ENCODE measurements at regions not wholly inside any gene's neighbourhood (a gene's known extent, or its start where the extent isn't known, plus 50 kb on each side); places are given as distances from the start of the nearest gene placed in this dataset.
A peak's percentile ranks its signal among the peaks of the same experiment; 100 is the strongest.

GRCh38 chr13:65638572-65639168 lies 1591.5 kb downstream of the PCDH9 start:
- peak; percentile 78 for TF ChIP-seq CTCF (IDR thresholded peaks at IDR 0.05; ENCODE audit: insufficient read depth, missing control alignments)
- DNase-seq (ENCODE audit: insufficient read length, low spot score) (no peak), FAIRE-seq (peak; percentile 92)

DNA sequence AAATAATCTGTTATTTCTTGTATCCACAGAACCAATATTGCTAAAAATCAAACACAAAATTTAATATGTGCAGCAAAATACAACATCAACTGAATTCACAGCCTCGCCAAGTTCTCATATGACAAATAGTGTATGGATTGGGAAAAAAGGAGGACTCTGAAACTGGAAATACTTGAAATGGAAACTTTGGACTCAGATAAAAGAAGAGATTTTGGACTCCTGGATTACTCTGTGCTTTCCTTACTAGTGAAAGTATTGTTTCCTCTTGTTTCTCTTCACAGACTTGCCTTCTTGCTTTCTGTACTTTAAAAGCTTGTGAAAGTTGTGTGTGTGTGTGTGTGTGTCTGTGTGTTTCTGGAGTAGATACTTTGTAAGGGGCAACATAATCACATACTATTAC lies 1596.3 kb downstream of the PCDH9 start:
- DNase-seq (ENCODE audit: insufficient read length, low spot score) (no peak), FAIRE-seq (no peak)
- TF ChIP-seq CTCF (IDR thresholded peaks at IDR 0.05; ENCODE audit: insufficient read depth, missing control alignments): no peak

GRCh38 chr13:65631078-65631477 lies 1599.1 kb downstream of the PCDH9 start:
- TF ChIP-seq CTCF (IDR thresholded peaks at IDR 0.05; ENCODE audit: insufficient read depth, missing control alignments): no peak
- no peak for DNase-seq (ENCODE audit: insufficient read length, low spot score)
- no peak for FAIRE-seq

GRCh38 chr13:65629926-65630325 lies 1600.2 kb downstream of the PCDH9 start:
- DNase-seq (ENCODE audit: insufficient read length, low spot score) (no peak), FAIRE-seq (no peak)
- TF ChIP-seq CTCF (IDR thresholded peaks at IDR 0.05; ENCODE audit: insufficient read depth, missing control alignments): no peak

DNA sequence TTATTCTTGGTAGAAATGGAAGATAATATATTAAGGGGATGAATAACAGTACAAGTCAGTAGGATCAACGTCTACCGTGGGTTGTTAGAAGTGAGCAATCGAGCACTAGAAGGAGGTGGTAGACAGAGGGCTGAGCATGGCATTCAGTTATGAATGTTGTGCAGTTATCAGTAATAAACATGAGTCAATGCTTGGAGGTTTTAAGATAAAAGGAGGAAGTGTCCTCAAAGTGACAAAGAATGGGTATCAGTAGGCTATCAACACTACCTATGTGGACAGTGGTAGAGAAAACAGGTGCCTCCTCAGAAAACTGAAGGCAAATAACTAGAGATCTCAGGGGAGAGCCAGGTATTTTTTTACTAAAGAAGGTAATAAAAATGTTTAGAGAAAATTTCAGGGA lies 1607.0 kb downstream of the PCDH9 start:
- FAIRE-seq (no peak), DNase-seq (ENCODE audit: insufficient read length, low spot score) (no peak)
- no peak for TF ChIP-seq CTCF (IDR thresholded peaks at IDR 0.05; ENCODE audit: insufficient read depth, missing control alignments)

DNA sequence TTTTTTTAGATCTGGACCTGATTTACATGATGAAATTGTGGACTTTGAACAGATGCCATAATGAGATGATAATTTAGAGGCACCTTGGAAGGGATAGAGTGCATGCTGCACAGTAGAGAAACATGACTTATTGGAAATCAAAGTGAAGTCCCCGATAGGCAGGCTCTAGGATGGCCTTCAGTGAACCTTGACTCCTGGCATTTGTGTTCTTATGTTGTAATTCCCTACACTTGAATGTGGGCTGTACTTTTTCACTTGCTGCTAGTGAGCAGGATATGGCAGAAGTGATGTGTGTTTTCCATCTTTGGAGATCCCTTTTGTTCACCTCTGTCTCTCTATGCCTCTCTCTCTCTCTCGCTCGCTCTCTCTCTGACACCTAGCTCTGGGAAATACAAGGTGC lies 1614.6 kb downstream of the PCDH9 start:
- DNase-seq (ENCODE audit: insufficient read length, low spot score) (no peak), FAIRE-seq (no peak)
- no peak for TF ChIP-seq CTCF (IDR thresholded peaks at IDR 0.05; ENCODE audit: insufficient read depth, missing control alignments)

DNA sequence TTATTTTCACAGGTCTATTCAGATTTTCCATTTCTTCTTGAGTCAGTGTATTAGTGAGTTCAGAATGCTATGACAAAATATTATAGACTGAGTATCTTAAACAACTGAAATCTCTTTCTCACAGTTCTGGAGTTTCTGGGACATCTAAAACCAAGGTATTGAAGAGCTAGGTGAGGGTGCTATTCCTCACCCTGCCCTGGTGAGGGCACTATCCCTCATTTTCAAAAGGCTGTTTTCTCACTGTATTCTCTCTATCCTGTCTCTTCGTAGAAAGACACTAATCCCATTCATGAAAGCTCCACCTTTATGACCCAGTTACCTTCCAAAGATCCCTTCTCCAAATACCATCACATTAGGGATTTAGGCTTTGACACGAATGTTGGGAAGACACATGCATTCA lies 1617.1 kb downstream of the PCDH9 start:
- TF ChIP-seq CTCF (IDR thresholded peaks at IDR 0.05; ENCODE audit: insufficient read depth, missing control alignments): no peak
- FAIRE-seq (no peak), DNase-seq (ENCODE audit: insufficient read length, low spot score) (no peak)
